BE2C (cell line): ENCODE measurements at regions not wholly inside any gene's neighbourhood (a gene's known extent, or its start where the extent isn't known, plus 50 kb on each side); places are given as distances from the start of the nearest gene placed in this dataset.

ENCODE experiments used
- DNase-seq: peaks from one replicate; pipeline ENCODE4 v3.0.0-alpha.2; 2020
- H3K27me3 ChIP-seq: fragments of 250-450 bp; sonication (Bioruptor Pico); 2 replicates; pipeline ENCODE4 v1.5.1; 2020; ENCODE audit warnings: mild to moderate bottlenecking
- H3K36me3 ChIP-seq: fragments of 250-450 bp; sonication (Bioruptor Pico); 2 replicates; pipeline ENCODE4 v1.5.1; 2020; ENCODE audit warnings: mild to moderate bottlenecking
- H3K4me1 ChIP-seq: fragments of 250-450 bp; sonication (Bioruptor Pico); 2 replicates; pipeline ENCODE4 v1.5.1; 2020
- H3K4me3 ChIP-seq: 2 replicates; pipeline ENCODE4 v1.5.1; 2011; ENCODE audit warnings: low read depth, low read length
- H3K9me3 ChIP-seq: fragments of 250-450 bp; sonication (Bioruptor Pico); 2 replicates; pipeline ENCODE4 v1.5.1; 2020
- TF ChIP-seq, protein P1 (sequence below): IDR thresholded peaks from 2 replicates; pipeline ENCODE4 v1.5.1; 2012; ENCODE audit warnings: mild to moderate bottlenecking, low read depth, low read length

DNA sequence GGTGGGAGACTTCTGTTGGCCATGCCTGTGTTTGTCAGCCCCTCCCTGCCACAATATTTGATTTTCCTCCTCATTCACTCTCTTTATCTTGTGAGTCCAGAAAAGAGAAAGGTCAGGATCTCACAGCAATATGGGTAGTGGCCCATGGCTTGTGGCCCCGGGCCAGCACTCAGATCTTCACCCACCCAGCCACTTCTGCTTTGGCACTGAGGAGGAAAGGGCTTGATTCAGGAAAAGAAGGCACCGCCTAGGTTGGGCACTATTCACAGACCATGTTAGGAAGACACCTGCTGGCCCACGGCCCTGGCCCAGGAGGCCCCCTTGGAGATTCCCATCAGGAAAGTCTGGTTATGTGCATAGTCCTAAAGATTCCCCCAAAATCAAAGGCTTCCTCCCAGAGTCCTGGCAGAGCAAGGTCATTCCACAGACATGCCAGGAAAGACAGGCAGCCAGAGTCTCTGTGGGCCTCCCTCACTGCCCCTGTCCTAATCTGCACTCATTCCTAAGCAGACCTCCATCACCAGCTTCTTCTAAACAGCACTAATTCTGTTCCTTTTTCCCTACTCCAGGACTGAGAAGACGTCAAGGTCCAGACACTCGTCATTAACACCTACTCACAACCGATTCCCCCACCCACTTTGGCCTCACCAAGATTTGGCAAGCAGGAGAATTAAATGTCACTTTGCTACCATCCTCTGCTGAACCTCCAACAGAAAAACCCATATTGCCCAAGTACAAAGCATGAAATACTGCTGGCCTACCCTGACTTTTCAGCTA lies 179.3 kb downstream of the DEPDC1B start:
- H3K27me3 ChIP-seq: no peaks in the 10 kb centered on the region
- no peaks in the 10 kb centered on the region for H3K36me3 ChIP-seq
- peaks cover 3% of the 10 kb centered on the region for H3K4me1 ChIP-seq

DNA sequence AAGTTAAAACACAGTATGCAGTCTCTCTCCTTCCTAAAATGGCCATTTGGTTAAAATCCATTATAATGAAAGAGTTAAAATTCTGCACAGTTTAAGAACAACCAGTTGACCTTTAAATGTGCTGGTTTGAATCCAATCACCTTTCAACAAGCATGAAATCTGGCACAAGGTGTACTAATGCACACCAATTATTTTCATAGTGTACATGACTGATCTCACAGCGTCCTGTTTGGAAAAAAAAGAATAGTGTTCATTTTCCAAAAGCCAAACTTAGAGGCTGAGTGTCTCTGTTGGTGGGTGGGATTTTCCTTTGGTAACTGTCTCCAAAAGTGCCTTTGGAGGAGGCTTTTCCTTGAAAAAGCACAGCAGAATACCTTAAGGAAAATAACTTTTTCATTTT lies 180.6 kb downstream of the DEPDC1B start:
- peaks cover 3% of the 10 kb centered on the region for H3K4me1 ChIP-seq
- H3K9me3 ChIP-seq: no peaks in the 10 kb centered on the region
- TF ChIP-seq, protein P1, sequence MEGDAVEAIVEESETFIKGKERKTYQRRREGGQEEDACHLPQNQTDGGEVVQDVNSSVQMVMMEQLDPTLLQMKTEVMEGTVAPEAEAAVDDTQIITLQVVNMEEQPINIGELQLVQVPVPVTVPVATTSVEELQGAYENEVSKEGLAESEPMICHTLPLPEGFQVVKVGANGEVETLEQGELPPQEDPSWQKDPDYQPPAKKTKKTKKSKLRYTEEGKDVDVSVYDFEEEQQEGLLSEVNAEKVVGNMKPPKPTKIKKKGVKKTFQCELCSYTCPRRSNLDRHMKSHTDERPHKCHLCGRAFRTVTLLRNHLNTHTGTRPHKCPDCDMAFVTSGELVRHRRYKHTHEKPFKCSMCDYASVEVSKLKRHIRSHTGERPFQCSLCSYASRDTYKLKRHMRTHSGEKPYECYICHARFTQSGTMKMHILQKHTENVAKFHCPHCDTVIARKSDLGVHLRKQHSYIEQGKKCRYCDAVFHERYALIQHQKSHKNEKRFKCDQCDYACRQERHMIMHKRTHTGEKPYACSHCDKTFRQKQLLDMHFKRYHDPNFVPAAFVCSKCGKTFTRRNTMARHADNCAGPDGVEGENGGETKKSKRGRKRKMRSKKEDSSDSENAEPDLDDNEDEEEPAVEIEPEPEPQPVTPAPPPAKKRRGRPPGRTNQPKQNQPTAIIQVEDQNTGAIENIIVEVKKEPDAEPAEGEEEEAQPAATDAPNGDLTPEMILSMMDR: no peak
- no peak overlapping the region for H3K4me3 ChIP-seq
- DNase-seq: no peak
- H3K36me3 ChIP-seq: no peaks in the 10 kb centered on the region
- H3K27me3 ChIP-seq: no peaks in the 10 kb centered on the region

More for the DNA sequence above, 179.3 kb downstream of the DEPDC1B start:
- no peak for DNase-seq
- H3K9me3 ChIP-seq: no peaks in the 10 kb centered on the region
- TF ChIP-seq, protein P1: no peak
- no peak overlapping the region for H3K4me3 ChIP-seq

DNA sequence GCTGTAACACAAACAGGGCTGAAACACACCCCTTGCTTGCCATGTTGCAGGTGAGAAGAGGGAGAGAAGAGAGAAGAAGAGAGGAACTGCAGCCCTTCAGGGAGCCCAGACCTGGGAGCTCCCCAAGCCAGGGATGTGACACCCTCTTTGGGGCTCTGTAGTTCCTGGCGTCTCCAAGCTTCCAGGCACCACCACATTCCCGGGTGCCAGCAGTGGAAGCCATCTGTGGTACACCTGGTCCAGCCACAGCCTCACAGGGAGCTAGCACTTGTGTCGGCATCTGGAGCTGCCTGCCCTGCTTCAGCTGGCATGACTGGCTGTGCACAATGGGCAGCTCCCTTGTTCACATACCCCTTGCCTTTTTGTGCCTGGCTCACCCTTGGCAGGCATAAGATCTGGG lies 182.1 kb downstream of the DEPDC1B start:
- H3K36me3 ChIP-seq: no peaks in the 10 kb centered on the region
- H3K4me1 ChIP-seq: peaks cover 3% of the 10 kb centered on the region
- no peak overlapping the region for H3K4me3 ChIP-seq
- H3K27me3 ChIP-seq: no peaks in the 10 kb centered on the region
- TF ChIP-seq, protein P1: no peak
- no peaks in the 10 kb centered on the region for H3K9me3 ChIP-seq
- DNase-seq: no peak

DNA sequence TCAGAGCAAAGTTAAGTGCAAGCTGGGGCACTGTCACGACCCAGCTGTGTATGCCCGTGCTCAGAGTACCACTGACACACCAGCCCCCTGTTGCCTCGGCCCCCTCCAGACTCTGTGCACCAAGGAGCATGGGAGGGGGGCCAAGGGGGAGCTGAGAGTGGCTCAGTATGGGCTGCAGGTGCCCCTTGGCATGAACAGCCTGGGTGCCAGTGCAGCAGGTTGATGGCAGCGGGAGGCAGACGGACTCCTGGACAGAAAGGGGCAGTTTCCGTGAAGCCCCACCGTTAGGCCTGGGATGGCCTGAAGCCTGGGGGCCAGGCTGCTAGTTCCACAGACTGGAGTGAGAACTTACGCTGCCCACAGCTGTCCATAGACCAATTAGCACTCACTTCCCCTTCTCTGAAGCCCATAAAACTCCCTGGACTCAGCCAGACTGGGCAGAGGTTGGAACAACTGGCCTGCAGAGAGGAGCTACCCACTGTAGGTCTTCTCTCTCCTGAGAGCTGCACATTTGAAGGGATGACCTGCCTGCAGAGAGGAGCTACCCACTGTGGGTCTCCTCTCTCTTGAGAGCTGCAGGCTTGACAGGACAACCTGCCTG lies 182.8 kb downstream of the DEPDC1B start:
- Histone ChIP-seq H3K4me1 (peaks cover under 1% of the 10 kb centered on the region), H3K27me3 (no peaks in the 10 kb centered on the region), H3K36me3 (no peaks in the 10 kb centered on the region), H3K4me3 (no peak overlapping the region), H3K9me3 (no peaks in the 10 kb centered on the region)
- TF ChIP-seq, protein P1: no peak
- DNase-seq: no peak

DNA sequence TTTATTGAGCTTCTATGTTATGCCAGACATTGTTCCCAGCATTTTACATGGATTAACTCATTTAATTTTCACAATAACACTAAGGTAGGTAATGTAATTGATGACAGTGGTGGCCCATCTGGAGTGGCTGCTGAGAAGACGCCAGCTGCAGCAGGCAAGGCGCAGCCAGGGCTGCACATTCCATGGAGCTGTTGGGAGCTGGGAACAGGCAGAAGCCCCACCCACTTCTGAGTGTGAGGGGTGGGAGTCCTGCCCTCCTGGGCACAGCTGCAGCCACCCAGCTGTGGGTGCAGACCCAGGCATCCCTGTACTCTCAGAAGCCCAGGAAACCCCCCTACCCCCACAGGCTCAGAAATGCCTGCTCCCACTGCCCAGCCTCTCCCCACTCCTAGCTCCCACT lies 183.3 kb downstream of the DEPDC1B start:
- no peak for DNase-seq
- Histone ChIP-seq H3K9me3 (no peaks in the 10 kb centered on the region), H3K27me3 (no peaks in the 10 kb centered on the region), H3K4me1 (no peaks in the 10 kb centered on the region), H3K4me3 (no peak overlapping the region), H3K36me3 (no peaks in the 10 kb centered on the region)
- TF ChIP-seq, protein P1: no peak

DNA sequence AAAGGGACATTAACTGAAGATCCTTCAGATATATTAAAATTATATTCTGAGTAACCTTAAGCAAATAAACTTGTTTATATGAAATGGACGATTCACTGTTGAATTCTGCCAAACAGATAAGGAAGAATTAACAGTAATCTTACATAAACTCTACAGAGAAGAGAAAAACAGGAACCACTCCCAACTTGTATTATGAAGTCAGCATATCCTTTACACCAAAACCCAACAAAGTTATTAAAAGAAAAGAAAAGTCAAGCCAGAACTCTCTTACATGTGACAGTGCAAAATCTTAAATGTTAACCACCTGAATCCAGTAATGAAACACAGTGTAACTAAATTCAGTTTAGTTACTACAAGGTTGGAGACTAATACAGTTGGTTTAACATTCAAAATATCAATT lies 185.8 kb downstream of the DEPDC1B start:
- TF ChIP-seq, protein P1: no peak
- Histone ChIP-seq H3K36me3 (no peaks in the 10 kb centered on the region), H3K27me3 (no peaks in the 10 kb centered on the region), H3K4me3 (no peak overlapping the region), H3K4me1 (no peaks in the 10 kb centered on the region), H3K9me3 (no peaks in the 10 kb centered on the region)
- DNase-seq: no peak
